K562 (cell line): ENCODE measurements at regions not wholly inside any gene's neighbourhood (a gene's known extent, or its start where the extent isn't known, plus 50 kb on each side); places are given as distances from the start of the nearest gene placed in this dataset.

ENCODE experiments used
- ATAC-seq: fragments of 200-7000 bp; cut with Tn5 transposase; 3 replicates; pipeline ENCODE4 v1.9.1; 2020; ENCODE audit warnings: moderate library complexity
- BruUV-seq: library from RNA; stranded (reverse); fragments of 400-500 nt; replicated peaks from 2 replicates; lab custom pipeline; 2021; lab: Mats Ljungman, UMichigan
- CTCF ChIA-PET: fragments of 300-600 bp; formaldehyde crosslinking; extraction: SDS; loops from one replicate; lab custom pipeline; 2021; ENCODE audit warnings: low intra/inter-chr PET ratio; lab: Yijun Ruan, JAX
- POLR2A ChIA-PET: fragments of 300-600, 350-650 bp; sonication (Branson Sonifier 250); formaldehyde crosslinking; extraction: SDS; loops from one replicate; lab custom pipeline; 2021; ENCODE audit warnings: antibody characterized with exemption, inconsistent platforms; lab: Yijun Ruan, JAX
- DNase-seq, 4 experiments: peaks; one replicate each; pipeline versions ENCODE4 v3.0.0 to v3.0.0-alpha.2; 2011 to 2018; ENCODE audit warnings: low spot score in 3 of 4, mixed read lengths in 3 of 4; ENCODE audit errors: extremely low read depth in 1 of 4
- FAIRE-seq: peaks from 2 replicates; lab custom pipeline; 2011; peaks lifted over from hg19 to GRCh38; lab: Jason Lieb, UNC
- H2AFZ ChIP-seq: 2 replicates; pipeline ENCODE4 v1.6.0; 2011; ENCODE audit warnings: low read depth, low read length, control low read depth, inconsistent platforms
- H3K27ac ChIP-seq: fragments of 200-600 bp; 3 replicates; pipeline ENCODE4 v1.8.0; 2011; ENCODE audit warnings: low read depth, mild to moderate bottlenecking, control low read depth, inconsistent platforms, low read length, moderate library complexity, mixed read lengths; ENCODE audit errors: extremely low read depth
- H3K27me3 ChIP-seq, 2 experiments: fragments of 300-600 bp in 1 of 2; 2 replicates in 1 of 2; 3 replicates in 1 of 2; pipeline versions ENCODE4 v1.6.0 to v1.8.0; 2011; ENCODE audit warnings: inconsistent platforms in 2 of 2, low read length in 2 of 2, mild to moderate bottlenecking in 1 of 2, mixed read lengths in 1 of 2, moderate library complexity in 1 of 2; ENCODE audit not compliant: control insufficient read depth in 2 of 2, insufficient read depth in 2 of 2
- H3K36me3 ChIP-seq: fragments of 300-600 bp; 3 replicates; pipeline ENCODE4 v1.8.0; 2011; ENCODE audit warnings: mild to moderate bottlenecking, low read length, inconsistent platforms; ENCODE audit not compliant: control insufficient read depth, insufficient read depth
- H3K4me1 ChIP-seq, 2 experiments: fragments of 200-600 bp in 1 of 2; replicated peaks in 1 of 2; 2 replicates in 1 of 2; 3 replicates in 1 of 2; pipeline versions ENCODE4 v1.5.1 to v1.8.0; 2011; ENCODE audit warnings: inconsistent platforms in 2 of 2, low read length in 2 of 2, mild to moderate bottlenecking in 1 of 2, mixed read lengths in 1 of 2, moderate library complexity in 1 of 2; ENCODE audit not compliant: control insufficient read depth in 2 of 2, insufficient read depth in 2 of 2
- H3K4me2 ChIP-seq: 2 replicates; pipeline ENCODE4 v1.6.1; 2011; ENCODE audit warnings: low read length, control low read depth, inconsistent platforms, mixed read lengths; ENCODE audit not compliant: insufficient read depth
- H3K4me3 ChIP-seq: fragments of 200-600 bp; sonication (generic), shearing (Covaris generic); 2 replicates; pipeline ENCODE4 v1.5.1; 2016; ENCODE audit warnings: control low read depth, inconsistent platforms
- H3K79me2 ChIP-seq: fragments of 200-600 bp; 3 replicates; pipeline ENCODE4 v1.8.0; 2011; ENCODE audit warnings: low read length, inconsistent platforms; ENCODE audit not compliant: control insufficient read depth, insufficient read depth
- H3K9ac ChIP-seq, 2 experiments: 2 replicates each; pipeline versions ENCODE4 v1.6.0 to v1.6.1; 2011; ENCODE audit warnings: low read depth in 2 of 2, low read length in 2 of 2, control low read depth in 1 of 2, inconsistent platforms in 1 of 2, mild to moderate bottlenecking in 1 of 2, mixed read lengths in 1 of 2; ENCODE audit not compliant: insufficient read depth in 1 of 2
- H3K9me1 ChIP-seq: one replicate; pipeline ENCODE4 v1.6.0; 2011; ENCODE audit warnings: inconsistent platforms, mild to moderate bottlenecking, low read length, moderate library complexity; ENCODE audit not compliant: control insufficient read depth, insufficient read depth
- H3K9me3 ChIP-seq: replicated peaks from 2 replicates; pipeline ENCODE4 v1.5.1; 2011; ENCODE audit warnings: low read depth, low read length, inconsistent platforms; ENCODE audit not compliant: control insufficient read depth, insufficient read depth
- H4K20me1 ChIP-seq: replicated peaks from 2 replicates; pipeline ENCODE4 v1.6.1; 2011; ENCODE audit warnings: low read length, inconsistent platforms, mixed read lengths; ENCODE audit not compliant: control insufficient read depth, insufficient read depth
- CCNT2 ChIP-seq: IDR thresholded peaks from 2 replicates; pipeline ENCODE4 v1.6.1; 2011; ENCODE audit warnings: borderline replicate concordance, low read depth, mild to moderate bottlenecking, moderate library complexity, mixed read lengths, low read length; ENCODE audit not compliant: insufficient read length; ENCODE audit errors: extremely low read depth
- HBP1 ChIP-seq: fragments of 450-650 bp; formaldehyde crosslinking; IDR thresholded peaks from 2 replicates; pipeline ENCODE4 v1.4.0; 2022; ENCODE audit warnings: missing genetic modification characterization
- HEY1 ChIP-seq: fragments of 250-450 bp; sonication (Bioruptor Pico); IDR thresholded peaks from 2 replicates; pipeline ENCODE4 v1.5.0; 2020; ENCODE audit warnings: mild to moderate bottlenecking, moderate library complexity, borderline replicate concordance
- HNRNPLL ChIP-seq: fragments of 200-400 bp; formaldehyde crosslinking; IDR thresholded peaks from 2 replicates; pipeline ENCODE4 v1.6.1; 2017; ENCODE audit warnings: low read length, low read depth, mild to moderate bottlenecking; ENCODE audit not compliant: poor library complexity, severe bottlenecking
- HSF4 ChIP-seq: fragments of 250-450 bp; sonication (Bioruptor Pico); IDR thresholded peaks from 2 replicates; pipeline ENCODE4 v2.1.2; 2022; ENCODE audit warnings: mild to moderate bottlenecking, moderate library complexity, borderline replicate concordance
- MIER1 ChIP-seq: fragments of 450-650 bp; IDR thresholded peaks from 2 replicates; pipeline ENCODE4 v1.6.1; 2016; ENCODE audit warnings: antibody characterized with exemption, mild to moderate bottlenecking, low read depth
- NR2C1 ChIP-seq, 2 experiments: fragments of 450-650 bp; IDR thresholded peaks; 2 replicates each; pipeline ENCODE4 v1.6.1; 2017; ENCODE audit warnings: mild to moderate bottlenecking in 2 of 2, antibody characterized with exemption in 1 of 2, inconsistent platforms in 1 of 2, missing compliant biosample characterization in 1 of 2, missing genetic modification characterization in 1 of 2
- OTX1 ChIP-seq: fragments of 450-650 bp; formaldehyde crosslinking; IDR thresholded peaks from 2 replicates; pipeline ENCODE4 v1.4.0; 2022; ENCODE audit warnings: mild to moderate bottlenecking
- RHOXF2B ChIP-seq: fragments of 250-450 bp; sonication (Bioruptor Pico); conservative IDR thresholded peaks from 2 replicates; pipeline ENCODE4 v1.5.1; 2021
- SAFB ChIP-seq: fragments of 200-400 bp; formaldehyde crosslinking; IDR thresholded peaks from 2 replicates; pipeline ENCODE4 v1.6.1; 2017; ENCODE audit warnings: low read depth, low read length, borderline replicate concordance
- SFPQ ChIP-seq: fragments of 200-400 bp; formaldehyde crosslinking; IDR thresholded peaks from 2 replicates; pipeline ENCODE4 v1.6.1; 2017; ENCODE audit warnings: mild to moderate bottlenecking, low read depth, low read length, moderate library complexity
- SMARCA5 ChIP-seq: fragments of 450-650 bp; IDR thresholded peaks from 2 replicates; pipeline ENCODE4 v1.6.1; 2016
- ZFP1 ChIP-seq: fragments of 450-650 bp; formaldehyde crosslinking; IDR thresholded peaks from 2 replicates; pipeline ENCODE4 v1.4.0; 2020; ENCODE audit warnings: mild to moderate bottlenecking, mixed read lengths
- ZNF277 ChIP-seq: fragments of 250-450 bp; sonication (Bioruptor Pico); IDR thresholded peaks from 2 replicates; pipeline ENCODE4 v1.8.0; 2022; ENCODE audit warnings: inconsistent platforms, mild to moderate bottlenecking, moderate library complexity, borderline replicate concordance
- ZNF668 ChIP-seq: fragments of 250-450 bp; sonication (Bioruptor Pico); IDR thresholded peaks from 2 replicates; pipeline ENCODE4 v1.8.0; 2022; ENCODE audit warnings: mild to moderate bottlenecking, inconsistent platforms
- ZNF79 ChIP-seq: fragments of 250-450 bp; sonication (Bioruptor Pico); IDR thresholded peaks from 2 replicates; pipeline ENCODE4 v1.4.0; 2020; ENCODE audit warnings: low read depth, mild to moderate bottlenecking, moderate library complexity
- WGBS: fragments of 100-300 bp; shearing (Covaris generic); methylation state at CpG from one replicate; pipeline ENCODE4 v1.1.6; 2016; ENCODE audit warnings: low coverage, mixed read lengths; ENCODE audit not compliant: insufficient coverage; ENCODE audit errors: missing lambda C conversion rate; 5-methylcytosine and 5-hydroxymethylcytosine counted together
- in situ Hi-C: fragments of 300-500 bp; cut with MboI; formaldehyde crosslinking; loops from 4 replicates; pipeline ENCODE4 v1.15.0; 2018; ENCODE audit warnings: inconsistent platforms, mixed read lengths
- intact Hi-C: fragments of 100-400 bp; cut with micrococcal nuclease; formaldehyde crosslinking; loops from 2 replicates; pipeline ENCODE4 v1.14.2; 2022

GRCh38 chr2:172280571-172281361 is 146.6 kb upstream of the ITGA6 start:
- no peak overlapping the region for H3K27ac ChIP-seq
- no peak overlapping the region for H3K4me2 ChIP-seq
- H4K20me1 ChIP-seq = no peaks in the 10 kb centered on the region
- intact Hi-C loops (loop anchor here (10.0 kb wide), 1 partner anchor 184 kb away; no protein-coding TSS in a partner anchor), in situ Hi-C loops (no loop called here)
- no peaks in the 10 kb centered on the region for H3K9me1 ChIP-seq
- ChIA-PET POLR2A (interaction anchor here (1.1 kb wide), 1 partner anchor 11 kb away, joined by 3 read pairs; no protein-coding TSS in a partner anchor), CTCF (no interaction called here)
- H3K4me1 ChIP-seq = no peaks in the 10 kb centered on the region
- no TSS peak for BruUV-seq
- H3K27me3 ChIP-seq = peaks cover 4 to 18% of the 10 kb centered on the region in 2 experiments; a peak in 3 of 5 replicates
- no peak for DNase-seq
- no peak for ATAC-seq
- no peak overlapping the region for H2AFZ ChIP-seq
- no peaks in the 10 kb centered on the region for H3K79me2 ChIP-seq
- H3K36me3 ChIP-seq = no peaks in the 10 kb centered on the region
- 0% methylated on average over 6 of the region's 6 CpGs for WGBS
- H3K9ac ChIP-seq = no peak overlapping the region
- no peak for FAIRE-seq
- no peaks in the 10 kb centered on the region for H3K9me3 ChIP-seq
- no peak overlapping the region for H3K4me3 ChIP-seq
- TF ChIP-seq MIER1 = no peak
- no peak for TF ChIP-seq NR2C1 (IDR thresholded peaks at IDR 0.05)
- TF ChIP-seq NR2C1 (tag; IDR thresholded peaks at IDR 0.05) = no peak
- TF ChIP-seq CCNT2 = no peak
- no peak for TF ChIP-seq HSF4 (CRISPR knock-in tag)
- TF ChIP-seq HEY1 (CRISPR knock-in tag) = no peak
- TF ChIP-seq HBP1 (CRISPR knock-in tag) = no peak
- TF ChIP-seq SAFB = no peak
- no peak for TF ChIP-seq SFPQ
- TF ChIP-seq ZNF277 = no peak
- no peak for TF ChIP-seq SMARCA5
- no peak for TF ChIP-seq ZFP1 (CRISPR knock-in tag)
- no peak for TF ChIP-seq ZNF668
- no peak for TF ChIP-seq OTX1
- no peak for TF ChIP-seq HNRNPLL
- no peak for TF ChIP-seq ZNF79
- no peak for TF ChIP-seq RHOXF2B
